Activated CD8-positive, alpha-beta T cell treated with anti-CD3 and anti-CD28 coated beads, Interleukin-2, amount 10 ng/mL, durations not matched to agents 7 days and 5 days (primary cell): ENCODE measurements at regions not wholly inside any gene's neighbourhood (a gene's known extent, or its start where the extent isn't known, plus 50 kb on each side); places are given as distances from the start of the nearest gene placed in this dataset.

Experiments used
- ATAC-seq: fragments of 150-1000 bp; cut with Tn5 transposase; one replicate; pipeline ENCODE4 v1.10.0; 2021; ENCODE audit warnings: moderate library complexity
- CTCF ChIA-PET: fragments of 350-600 bp; sonication (Branson Sonifier 250); formaldehyde crosslinking; loops from one replicate; lab custom pipeline; 2021; ENCODE audit warnings: antibody characterized with exemption; lab: Charles Lee
- POLR2A ChIA-PET: fragments of 350-600 bp; sonication (Branson Sonifier 250); formaldehyde crosslinking; loops from one replicate; lab custom pipeline; 2021; ENCODE audit warnings: antibody characterized with exemption; lab: Charles Lee
- DNase-seq: peaks from one replicate; pipeline ENCODE4 v3.0.0-alpha.2; 2020
- H3K27ac Mint-ChIP-seq: one replicate; pipeline ENCODE4 v1.8.0; 2021; ENCODE audit warnings: mild to moderate bottlenecking, mixed read lengths
- H3K27me3 Mint-ChIP-seq: one replicate; pipeline ENCODE4 v1.8.0; 2021; ENCODE audit warnings: low read depth, mixed read lengths
- H3K36me3 Mint-ChIP-seq: one replicate; pipeline ENCODE4 v1.8.0; 2021; ENCODE audit warnings: low read depth, mixed read lengths
- H3K4me1 Mint-ChIP-seq: one replicate; pipeline ENCODE4 v1.8.0; 2021; ENCODE audit warnings: low read depth, mixed read lengths
- H3K4me3 Mint-ChIP-seq: one replicate; pipeline ENCODE4 v1.8.0; 2021; ENCODE audit warnings: mild to moderate bottlenecking, mixed read lengths
- H3K9me3 Mint-ChIP-seq: one replicate; pipeline ENCODE4 v1.8.0; 2022; ENCODE audit warnings: mixed read lengths; ENCODE audit not compliant: insufficient read depth

DNA sequence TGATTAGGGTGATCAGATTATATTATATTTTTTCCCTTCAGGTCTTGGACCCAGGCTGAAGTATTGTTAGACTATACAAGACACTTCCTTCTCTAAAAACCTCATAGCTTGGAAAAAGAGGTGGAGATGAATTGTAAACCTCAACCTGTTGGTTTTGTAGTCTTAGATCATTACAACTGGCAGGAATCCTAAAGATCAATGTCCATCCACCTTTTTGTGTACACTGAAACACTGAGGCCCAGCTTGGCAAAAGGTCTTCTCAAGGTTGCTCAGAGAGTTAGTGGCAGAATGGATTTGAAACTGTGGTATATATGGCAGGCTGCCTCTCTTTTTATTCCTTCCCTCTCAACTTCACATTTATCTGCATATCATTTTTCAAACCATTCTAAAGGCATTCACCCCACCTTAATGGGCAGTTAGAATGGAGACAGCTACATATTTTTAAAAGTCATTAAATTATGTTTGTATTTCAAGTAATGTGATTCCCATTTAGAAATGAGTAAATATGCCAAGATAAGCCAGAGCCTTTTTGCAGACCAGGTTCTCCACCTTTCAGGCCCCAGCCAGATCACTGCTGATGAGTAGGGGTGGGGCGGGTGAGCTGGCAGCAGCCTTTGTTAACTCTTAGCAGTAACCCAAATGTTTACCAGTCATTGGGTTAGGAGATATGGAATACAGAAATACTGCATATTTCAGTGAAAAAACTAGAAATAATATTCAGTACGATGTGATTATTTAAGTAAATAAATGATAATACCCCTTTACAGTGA, 243.2 kb upstream of the F9 start:
- Mint-ChIP-seq H3K27me3 (no peaks in the 10 kb centered on the region), H3K9me3 (peaks cover 4% of the 10 kb centered on the region), H3K36me3 (no peaks in the 10 kb centered on the region), H3K4me1 (no peaks in the 10 kb centered on the region), H3K4me3 (no peak overlapping the region), H3K27ac (no peak overlapping the region)
- POLR2A ChIA-PET: no interaction called here
- CTCF ChIA-PET: no interaction called here
- DNase-seq (no peak), ATAC-seq (no peak)

DNA sequence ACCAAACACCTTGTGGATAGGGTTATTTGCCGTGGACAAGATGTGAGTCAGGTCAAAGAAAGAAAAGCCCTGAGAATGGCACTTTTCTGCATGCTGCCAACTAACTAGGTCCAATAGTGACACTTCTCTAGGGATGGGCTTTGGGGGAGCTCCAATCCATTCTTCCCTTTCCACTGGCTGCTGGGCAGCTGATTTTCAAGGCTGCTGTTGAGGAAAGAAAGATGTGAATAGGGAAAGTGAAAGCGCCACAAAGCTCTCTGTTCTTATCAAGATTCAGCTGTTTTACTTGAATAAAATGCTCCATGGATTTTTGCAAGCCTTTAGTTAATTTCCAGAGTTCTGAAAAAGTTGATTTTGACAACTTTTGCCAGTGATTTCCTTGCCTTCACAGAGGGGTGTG, 244.2 kb upstream of the F9 start:
- Mint-ChIP-seq H3K36me3 (no peaks in the 10 kb centered on the region), H3K4me3 (no peak overlapping the region), H3K9me3 (peaks cover 4% of the 10 kb centered on the region), H3K27me3 (no peaks in the 10 kb centered on the region), H3K27ac (no peak overlapping the region), H3K4me1 (no peaks in the 10 kb centered on the region)
- CTCF ChIA-PET: no interaction called here
- POLR2A ChIA-PET: no interaction called here
- ATAC-seq: no peak
- DNase-seq: no peak

DNA sequence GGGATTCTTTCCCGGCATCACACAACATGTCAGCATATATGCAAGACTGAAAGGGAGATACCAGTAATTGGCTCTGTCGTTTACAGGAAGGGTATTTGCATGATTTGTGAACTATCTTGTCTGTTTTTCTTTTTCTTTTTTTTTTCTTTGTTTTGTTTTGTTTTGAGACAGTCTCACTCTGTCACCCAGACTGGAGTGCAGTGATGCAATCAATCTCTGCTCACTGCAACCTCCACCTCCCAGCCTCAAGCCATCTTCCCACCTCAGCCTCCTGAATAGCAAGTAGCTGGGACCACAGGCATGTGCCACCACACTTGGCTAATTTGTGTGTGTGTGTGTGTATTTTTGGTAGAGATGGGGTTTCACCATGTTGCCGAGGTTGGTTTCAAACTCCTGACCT, 262.7 kb upstream of the F9 start:
- CTCF ChIA-PET: no interaction called here
- ATAC-seq (no peak), DNase-seq (no peak)
- Mint-ChIP-seq H3K9me3 (no peaks in the 10 kb centered on the region), H3K27ac (no peak overlapping the region), H3K27me3 (no peaks in the 10 kb centered on the region), H3K4me3 (no peak overlapping the region), H3K4me1 (no peaks in the 10 kb centered on the region), H3K36me3 (no peaks in the 10 kb centered on the region)
- POLR2A ChIA-PET: no interaction called here

DNA sequence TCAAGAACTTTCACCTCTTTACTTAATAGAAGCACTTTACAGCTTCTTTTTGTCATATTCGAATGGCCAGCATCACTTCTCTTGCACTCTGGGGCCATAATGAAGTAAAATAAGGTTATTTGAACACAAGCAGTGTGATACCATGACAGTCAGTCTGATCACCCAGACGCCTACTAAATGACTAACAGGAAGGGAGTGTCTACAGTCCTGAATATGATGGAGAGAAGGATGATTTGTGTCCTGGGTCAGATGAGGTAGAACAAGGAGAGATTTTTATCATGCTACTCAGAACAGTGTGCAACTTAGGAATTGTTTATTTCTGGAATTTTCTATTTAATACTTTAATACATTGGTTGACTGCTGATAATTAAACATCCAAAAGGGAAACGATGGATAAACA, 284.2 kb upstream of the F9 start:
- ATAC-seq: no peak
- no peaks in the 10 kb centered on the region for H3K4me1 Mint-ChIP-seq
- H3K27me3 Mint-ChIP-seq: no peaks in the 10 kb centered on the region
- no peaks in the 10 kb centered on the region for H3K9me3 Mint-ChIP-seq
- POLR2A ChIA-PET: no interaction called here
- no peak for DNase-seq
- no peak overlapping the region for H3K4me3 Mint-ChIP-seq
- H3K36me3 Mint-ChIP-seq: no peaks in the 10 kb centered on the region
- H3K27ac Mint-ChIP-seq: no peak overlapping the region
- CTCF ChIA-PET: no interaction called here

DNA sequence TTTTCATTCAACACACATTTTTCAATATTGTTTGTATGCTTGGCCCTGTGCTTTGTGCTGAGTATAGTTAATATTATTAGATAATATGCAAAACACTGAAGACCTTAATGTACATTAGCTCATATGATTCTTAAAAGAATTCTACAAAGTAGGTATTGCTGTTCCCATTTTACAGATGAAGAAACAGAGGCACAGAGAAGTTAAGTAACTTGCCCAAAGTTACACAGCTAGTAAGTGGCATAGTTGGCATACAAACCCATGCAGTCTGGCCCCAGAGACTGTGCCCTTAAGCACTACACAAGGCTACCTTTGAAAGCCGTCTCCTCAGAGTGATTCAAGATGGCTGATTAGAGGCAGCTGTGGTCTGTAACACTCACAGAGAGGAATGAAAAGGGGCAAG, 293.4 kb upstream of the F9 start:
- H3K9me3 Mint-ChIP-seq: no peaks in the 10 kb centered on the region
- CTCF ChIA-PET: no interaction called here
- POLR2A ChIA-PET: no interaction called here
- no peak for DNase-seq
- H3K4me1 Mint-ChIP-seq: no peaks in the 10 kb centered on the region
- no peaks in the 10 kb centered on the region for H3K27me3 Mint-ChIP-seq
- no peaks in the 10 kb centered on the region for H3K36me3 Mint-ChIP-seq
- no peak overlapping the region for H3K27ac Mint-ChIP-seq
- no peak overlapping the region for H3K4me3 Mint-ChIP-seq
- no peak for ATAC-seq

DNA sequence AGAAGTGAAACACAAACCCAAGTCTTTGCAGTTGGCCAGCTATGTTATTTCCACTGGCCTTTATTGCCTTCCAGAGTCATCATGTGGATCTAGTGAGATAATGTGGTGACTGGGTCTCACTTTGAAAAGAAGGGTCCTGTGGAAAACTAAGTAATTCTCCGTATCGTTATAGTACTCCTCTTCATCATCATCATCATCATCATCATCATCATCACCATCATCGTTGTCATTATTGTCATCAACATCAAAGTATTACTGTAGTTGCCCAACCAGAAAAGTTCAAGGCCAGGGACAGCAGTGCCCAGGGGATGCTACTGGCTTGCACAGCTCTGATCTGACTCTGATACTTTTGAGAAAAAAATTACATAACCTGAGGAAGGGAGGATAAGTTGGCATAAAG, 295.6 kb upstream of the F9 start:
- DNase-seq (no peak), ATAC-seq (no peak)
- Mint-ChIP-seq H3K9me3 (no peaks in the 10 kb centered on the region), H3K36me3 (no peaks in the 10 kb centered on the region), H3K4me1 (no peaks in the 10 kb centered on the region), H3K27ac (no peak overlapping the region), H3K27me3 (no peaks in the 10 kb centered on the region), H3K4me3 (no peak overlapping the region)
- POLR2A ChIA-PET: no interaction called here
- CTCF ChIA-PET: no interaction called here

DNA sequence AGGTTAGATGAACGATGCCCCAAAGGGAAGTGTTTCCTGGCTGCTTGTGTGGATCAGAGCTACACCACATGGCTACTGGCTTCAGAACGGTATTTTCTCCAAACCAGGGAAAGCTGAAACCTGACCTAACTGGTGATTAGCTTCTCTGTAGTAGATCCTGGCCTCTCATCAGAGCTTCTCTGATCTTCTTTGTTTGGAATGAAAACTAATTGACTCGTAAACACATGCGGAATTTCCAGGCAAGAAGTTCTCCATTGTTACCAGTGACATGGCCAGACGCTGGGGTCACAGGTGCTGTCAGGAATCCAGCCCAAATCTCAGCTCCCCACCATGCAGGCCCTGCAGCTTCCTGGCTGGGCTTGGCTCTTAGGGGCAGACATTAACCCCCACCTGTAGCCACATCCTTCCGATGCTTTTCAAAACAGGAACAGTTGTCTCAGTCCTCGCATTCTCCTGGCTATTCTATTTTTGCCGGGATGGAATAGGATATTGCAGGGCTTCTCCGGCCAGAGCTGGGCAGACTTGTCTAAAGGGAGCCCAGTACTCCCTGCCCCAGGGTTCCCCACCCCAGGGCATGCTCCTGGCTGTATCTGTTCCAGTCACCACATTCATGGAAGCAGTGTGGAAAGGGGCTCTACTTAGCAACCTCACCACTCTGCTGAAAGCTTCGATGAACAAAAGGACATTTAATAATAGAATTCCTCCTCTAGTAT, 305.4 kb upstream of the F9 start:
- no peaks in the 10 kb centered on the region for H3K4me1 Mint-ChIP-seq
- H3K27ac Mint-ChIP-seq: no peak overlapping the region
- POLR2A ChIA-PET: no interaction called here
- DNase-seq (no peak), ATAC-seq (no peak)
- no peaks in the 10 kb centered on the region for H3K27me3 Mint-ChIP-seq
- CTCF ChIA-PET: no interaction called here
- H3K9me3 Mint-ChIP-seq: no peaks in the 10 kb centered on the region
- H3K36me3 Mint-ChIP-seq: no peaks in the 10 kb centered on the region
- H3K4me3 Mint-ChIP-seq: no peak overlapping the region

DNA sequence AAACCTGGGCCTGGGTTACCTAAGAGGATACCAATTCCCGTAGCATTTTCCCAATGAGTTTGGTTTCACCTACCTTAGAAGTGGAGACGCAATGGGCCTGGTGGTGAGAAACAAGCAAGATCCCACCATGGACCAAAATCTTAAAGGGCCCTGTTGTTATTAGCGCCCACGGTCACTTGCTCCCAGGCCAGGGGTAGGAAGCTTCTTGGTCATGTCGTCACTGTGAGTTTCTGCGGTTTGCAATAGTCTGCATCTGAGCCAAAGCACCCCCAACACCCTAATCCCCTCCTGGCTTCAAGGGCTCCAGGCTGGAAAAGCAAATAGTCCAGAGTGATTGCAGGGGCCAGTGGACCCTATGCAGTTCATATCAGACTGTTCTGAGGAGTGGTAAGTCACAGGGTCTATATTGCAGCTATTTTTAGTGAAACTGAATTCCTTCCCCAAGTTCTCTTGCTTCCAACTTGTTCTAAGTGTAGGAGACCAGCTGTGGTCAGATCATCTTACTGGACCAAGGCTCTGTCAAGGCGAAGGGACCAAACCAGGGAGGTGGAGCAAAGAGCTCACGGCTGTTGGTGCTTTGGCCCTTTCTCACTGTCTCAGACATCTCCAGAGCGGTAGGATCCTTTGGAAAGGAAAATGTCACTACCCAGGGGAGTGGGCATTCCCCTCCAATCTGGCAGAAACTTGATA, 307.9 kb upstream of the F9 start:
- Mint-ChIP-seq H3K4me3 (no peak overlapping the region), H3K9me3 (no peaks in the 10 kb centered on the region), H3K27me3 (no peaks in the 10 kb centered on the region), H3K36me3 (no peaks in the 10 kb centered on the region), H3K27ac (no peak overlapping the region), H3K4me1 (no peaks in the 10 kb centered on the region)
- CTCF ChIA-PET: no interaction called here
- POLR2A ChIA-PET: no interaction called here
- DNase-seq: no peak
- no peak for ATAC-seq

DNA sequence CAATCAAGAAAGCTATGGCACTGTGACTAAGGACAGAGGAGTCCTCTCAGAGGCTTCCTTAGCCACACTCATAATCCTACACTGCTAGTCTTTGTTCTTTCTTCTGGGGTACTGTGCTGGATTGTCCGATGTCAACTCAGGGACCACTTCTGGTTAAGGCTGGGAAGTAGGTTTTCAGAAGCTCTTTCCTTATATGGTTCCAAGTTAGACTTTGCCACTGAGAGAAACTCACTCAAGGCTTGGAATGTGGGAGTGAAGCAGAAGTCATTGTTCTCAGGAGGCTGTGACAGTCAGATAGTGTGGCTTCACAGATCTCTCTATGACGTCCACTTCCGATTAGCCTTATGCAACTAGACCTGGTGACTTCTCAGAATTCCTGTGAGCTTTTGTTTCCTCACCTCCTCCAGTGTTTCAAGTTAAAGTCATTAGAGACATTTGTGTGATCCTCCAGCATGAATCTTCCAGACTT, 317.3 kb upstream of the F9 start:
- H3K4me3 Mint-ChIP-seq: no peak overlapping the region
- peaks cover 3% of the 10 kb centered on the region for H3K27me3 Mint-ChIP-seq
- ATAC-seq (no peak), DNase-seq (no peak)
- no peaks in the 10 kb centered on the region for H3K4me1 Mint-ChIP-seq
- no peaks in the 10 kb centered on the region for H3K36me3 Mint-ChIP-seq
- no peak overlapping the region for H3K27ac Mint-ChIP-seq
- POLR2A ChIA-PET: no interaction called here
- no peaks in the 10 kb centered on the region for H3K9me3 Mint-ChIP-seq
- CTCF ChIA-PET: no interaction called here

DNA sequence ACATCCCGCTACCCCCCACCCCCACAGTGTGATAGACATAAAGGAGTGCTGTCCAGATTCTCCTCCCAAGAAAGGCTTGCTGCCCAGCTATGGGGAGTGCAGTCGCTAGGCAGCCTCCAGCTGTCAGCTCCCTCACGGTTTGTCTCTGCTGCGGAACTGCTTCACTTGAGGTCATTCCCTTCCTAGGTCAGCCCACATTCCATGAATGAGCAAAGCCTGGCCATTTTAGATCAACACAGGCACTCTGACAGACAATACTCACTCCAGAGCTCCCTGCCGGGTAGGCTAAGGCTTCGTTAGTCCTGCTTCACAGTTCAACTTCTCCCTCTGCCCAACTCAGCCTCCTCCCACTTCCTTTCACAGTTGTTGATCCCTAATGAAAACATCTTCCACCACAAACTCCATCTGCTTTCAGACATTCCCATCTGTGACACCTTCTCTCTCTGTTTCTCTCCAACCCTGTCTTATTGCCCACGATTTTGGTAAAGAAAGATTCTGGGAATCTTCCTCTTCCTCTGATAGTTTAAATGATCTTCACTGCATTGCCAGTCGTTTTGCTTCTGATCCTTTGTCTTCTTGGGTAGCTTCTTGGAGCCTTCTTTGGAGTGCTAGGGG, 318.9 kb upstream of the F9 start:
- ATAC-seq: no peak
- no peaks in the 10 kb centered on the region for H3K9me3 Mint-ChIP-seq
- no peak overlapping the region for H3K27ac Mint-ChIP-seq
- no peak overlapping the region for H3K4me3 Mint-ChIP-seq
- H3K36me3 Mint-ChIP-seq: no peaks in the 10 kb centered on the region
- no peaks in the 10 kb centered on the region for H3K4me1 Mint-ChIP-seq
- no peak for DNase-seq
- POLR2A ChIA-PET: no interaction called here
- H3K27me3 Mint-ChIP-seq: peaks cover 3% of the 10 kb centered on the region
- CTCF ChIA-PET: no interaction called here

DNA sequence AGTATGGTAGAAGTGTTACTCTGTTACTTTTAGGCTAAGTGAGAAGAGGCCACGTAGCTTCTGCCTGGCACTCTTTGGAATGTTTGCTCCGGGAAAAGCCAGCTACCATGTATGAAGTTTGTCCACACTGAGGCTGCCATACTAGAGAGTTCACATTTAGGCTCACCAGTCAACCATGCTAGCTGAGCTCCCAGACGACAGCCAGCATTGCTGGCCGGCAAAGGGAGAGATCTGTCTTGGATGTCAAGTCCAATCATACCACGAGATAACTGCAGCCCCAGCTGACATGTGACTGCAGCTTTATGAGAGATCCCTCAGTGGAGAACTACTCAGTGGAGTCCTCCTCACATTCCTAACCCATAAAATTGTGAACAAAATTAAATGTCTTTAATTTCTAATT, 321.2 kb upstream of the F9 start:
- POLR2A ChIA-PET: no interaction called here
- H3K4me1 Mint-ChIP-seq: peaks cover 2% of the 10 kb centered on the region
- H3K4me3 Mint-ChIP-seq: no peak overlapping the region
- DNase-seq (no peak), ATAC-seq (no peak)
- H3K27ac Mint-ChIP-seq: no peak overlapping the region
- peaks cover 12% of the 10 kb centered on the region for H3K27me3 Mint-ChIP-seq
- no peaks in the 10 kb centered on the region for H3K9me3 Mint-ChIP-seq
- CTCF ChIA-PET: no interaction called here
- no peaks in the 10 kb centered on the region for H3K36me3 Mint-ChIP-seq

DNA sequence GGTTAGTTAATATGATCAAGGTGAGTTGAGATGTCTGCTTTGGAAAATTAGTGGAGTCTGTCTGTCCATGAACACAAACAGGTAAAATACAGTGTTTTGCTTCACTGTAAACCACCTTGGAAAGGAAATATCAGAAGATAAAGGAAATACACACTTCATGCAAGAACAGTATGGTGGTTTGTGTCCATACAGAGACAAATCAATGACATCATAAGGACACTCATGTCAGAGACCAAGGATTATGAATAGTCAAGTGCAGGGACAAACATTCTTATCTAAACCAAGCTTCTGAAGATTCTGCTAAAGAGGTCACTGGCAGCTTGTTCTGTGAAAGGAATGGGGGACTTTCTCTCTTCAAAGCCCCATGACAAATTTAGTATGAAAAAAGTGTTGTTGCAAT, 322.9 kb upstream of the F9 start:
- H3K9me3 Mint-ChIP-seq: no peaks in the 10 kb centered on the region
- H3K4me3 Mint-ChIP-seq: no peak overlapping the region
- peaks cover 4% of the 10 kb centered on the region for H3K4me1 Mint-ChIP-seq
- no peaks in the 10 kb centered on the region for H3K36me3 Mint-ChIP-seq
- H3K27ac Mint-ChIP-seq: no peak overlapping the region
- ChIA-PET CTCF (no interaction called here), POLR2A (no interaction called here)
- H3K27me3 Mint-ChIP-seq: peaks cover 16% of the 10 kb centered on the region
- ATAC-seq (no peak), DNase-seq (no peak)
